ENCODE measurements at regions not wholly inside any gene's neighbourhood (a gene's known extent, or its start where the extent isn't known, plus 50 kb on each side); places are given as distances from the start of the nearest gene placed in this dataset.

DNA sequence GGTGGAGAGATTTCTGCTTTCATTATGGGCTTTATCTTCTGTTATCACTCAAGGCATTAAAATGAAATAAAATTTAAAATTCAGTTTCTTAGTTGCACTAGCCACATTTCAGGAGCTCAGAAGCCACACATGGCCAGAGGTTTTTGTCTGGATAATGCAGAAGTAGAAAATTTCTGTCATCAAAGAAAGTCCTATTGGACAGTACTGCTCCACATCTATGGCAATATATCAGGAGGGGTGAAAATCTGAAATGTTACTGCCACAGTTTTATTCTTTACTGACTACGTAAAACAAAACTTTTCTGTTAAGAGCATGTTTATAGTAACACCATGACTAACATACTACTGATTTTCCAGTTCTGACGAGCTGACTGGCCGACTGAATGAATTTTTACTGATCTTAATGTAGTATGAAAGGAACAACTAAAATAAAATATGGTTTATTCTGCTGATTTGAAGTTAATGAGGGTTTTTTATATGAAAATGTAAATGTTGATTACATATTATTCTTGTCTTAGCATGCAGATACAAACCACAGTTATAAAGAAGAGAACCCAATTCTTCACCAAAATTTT is 264.0 kb upstream of the HAND2 start:
- DNase-seq (ENCODE audit: insufficient read length, low spot score): no peak
- no peak for FAIRE-seq

- FAIRE-seq (no peak), DNase-seq (ENCODE audit: insufficient read length, low spot score) (no peak)
Observed at GRCh38 chr4:173782660-173783059, 252.6 kb upstream of the HAND2 start.

GRCh38 chr4:173777921-173778320 is 247.9 kb upstream of the HAND2 start:
- no peak for FAIRE-seq
- DNase-seq (ENCODE audit: insufficient read length, low spot score): no peak

DNA sequence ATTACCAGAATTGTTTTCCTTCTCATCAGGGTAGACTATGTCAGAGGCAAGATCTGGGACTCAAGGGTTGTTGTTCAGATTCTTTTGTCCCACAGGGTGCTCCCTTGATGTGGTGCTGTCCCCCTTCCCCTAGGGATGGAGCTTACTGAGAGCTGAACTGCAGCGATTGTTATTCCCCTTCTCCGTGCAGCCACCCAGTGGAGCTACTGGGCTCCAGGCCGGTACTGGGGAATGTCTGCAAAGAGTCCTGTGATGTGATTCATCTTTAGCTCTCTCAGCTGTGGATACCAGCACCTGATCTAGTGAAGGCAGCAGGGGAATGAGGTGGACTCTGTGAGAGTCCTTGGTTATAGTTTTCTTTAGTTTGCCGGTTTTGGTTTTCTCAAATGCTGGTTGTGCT is 247.4 kb upstream of the HAND2 start:
- no peak for DNase-seq (ENCODE audit: insufficient read length, low spot score)
- FAIRE-seq: no peak

GRCh38 chr4:173769568-173769967 is 239.5 kb upstream of the HAND2 start:
- FAIRE-seq: no peak
- DNase-seq (ENCODE audit: insufficient read length, low spot score): no peak

DNA sequence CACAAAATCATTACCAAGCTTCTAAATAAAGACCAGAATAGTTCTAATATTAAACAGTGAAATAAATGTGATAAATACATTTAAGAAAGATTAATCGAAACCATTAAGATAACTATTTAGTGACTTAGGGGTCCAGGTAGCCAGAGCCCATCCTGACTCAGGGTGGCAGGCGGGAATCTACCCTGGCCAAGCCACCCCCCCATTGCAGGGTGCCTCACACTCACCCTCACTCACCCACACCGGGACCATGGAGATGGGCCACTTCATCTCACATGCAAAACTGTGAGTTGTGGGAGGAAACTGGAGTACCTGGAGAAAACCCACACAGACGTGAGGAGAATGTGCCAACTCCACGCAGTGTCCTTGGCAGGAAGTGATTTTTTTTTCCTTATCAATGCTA is 237.6 kb upstream of the HAND2 start:
- FAIRE-seq (no peak), DNase-seq (ENCODE audit: insufficient read length, low spot score) (no peak)

- no peak for DNase-seq (ENCODE audit: insufficient read length, low spot score)
- peak; percentile 23 for FAIRE-seq
Observed at GRCh38 chr4:173766171-173766600, 236.2 kb upstream of the HAND2 start.

- no peak for FAIRE-seq
- DNase-seq (ENCODE audit: insufficient read length, low spot score): no peak
Observed at GRCh38 chr4:173765751-173766150, 235.7 kb upstream of the HAND2 start.

GRCh38 chr4:173763389-173763788 is 233.4 kb upstream of the HAND2 start:
- FAIRE-seq (no peak), DNase-seq (ENCODE audit: insufficient read length, low spot score) (no peak)

GRCh38 chr4:173761938-173762337 is 231.9 kb upstream of the HAND2 start:
- FAIRE-seq (no peak), DNase-seq (ENCODE audit: insufficient read length, low spot score) (no peak)

GRCh38 chr4:173761236-173761635 is 231.2 kb upstream of the HAND2 start:
- DNase-seq (ENCODE audit: insufficient read length, low spot score) (no peak), FAIRE-seq (no peak)

DNA sequence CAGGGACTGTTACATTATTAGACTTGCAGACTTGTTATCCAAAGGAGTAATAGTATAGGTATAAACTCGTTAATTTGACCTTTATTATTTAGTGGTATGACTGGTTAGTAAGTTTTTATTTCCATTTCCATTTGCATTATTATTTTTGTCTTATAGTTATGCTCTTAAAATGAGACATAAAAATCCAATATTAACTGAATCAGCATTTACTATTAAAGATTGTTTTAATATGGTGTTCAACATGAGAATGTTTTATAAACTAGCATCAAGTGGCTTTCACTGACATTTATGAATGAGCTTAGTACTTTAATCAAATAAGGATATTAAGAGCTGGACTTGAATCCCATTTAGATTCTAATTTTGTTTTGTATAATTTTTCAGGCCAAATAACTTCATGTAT is 228.1 kb upstream of the HAND2 start:
- DNase-seq (ENCODE audit: insufficient read length, low spot score) (no peak), FAIRE-seq (no peak)

GRCh38 chr4:173753408-173753807 is 223.4 kb upstream of the HAND2 start:
- DNase-seq (ENCODE audit: insufficient read length, low spot score) (no peak), FAIRE-seq (no peak)

- FAIRE-seq (no peak), DNase-seq (ENCODE audit: insufficient read length, low spot score) (peak; percentile 12)
Observed at GRCh38 chr4:173752610-173753230, 222.7 kb upstream of the HAND2 start.

- DNase-seq (ENCODE audit: insufficient read length, low spot score) (peak; percentile 5), FAIRE-seq (no peak)
Observed at GRCh38 chr4:173748353-173748752, 218.3 kb upstream of the HAND2 start.

DNA sequence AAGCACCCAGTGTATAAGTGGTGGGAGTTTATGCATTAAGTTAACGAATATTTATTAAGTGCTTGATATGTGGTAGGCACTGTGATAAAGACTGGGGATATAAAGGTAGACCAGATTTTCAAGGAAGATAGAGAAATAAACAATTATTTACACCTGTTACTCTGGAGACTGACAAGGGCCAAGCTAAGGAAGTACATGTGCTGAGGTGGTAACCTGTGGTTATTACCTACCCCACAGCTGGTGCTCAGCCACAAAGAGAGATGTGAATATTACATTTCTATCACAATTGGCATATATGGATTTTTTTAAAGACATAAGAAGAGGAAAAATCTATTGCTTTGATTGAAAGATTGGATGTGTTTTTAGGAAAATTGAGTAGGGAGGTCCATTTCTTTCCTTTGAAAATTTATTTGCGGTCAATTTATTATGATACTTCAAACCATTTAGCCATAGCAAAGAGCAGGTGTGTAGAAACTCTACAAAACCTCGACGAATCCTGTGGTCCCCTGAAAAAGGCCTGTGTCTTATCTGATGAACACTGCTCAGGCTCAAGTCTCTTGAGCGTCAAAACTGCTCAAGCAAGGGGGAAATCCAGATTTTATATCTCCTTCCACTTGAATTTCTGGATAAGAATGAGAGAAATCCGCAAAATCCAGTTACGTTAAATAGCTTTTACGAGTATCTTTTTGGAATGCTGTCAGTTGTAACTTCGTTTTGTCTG is 217.7 kb upstream of the HAND2 start:
- no peak for FAIRE-seq
- DNase-seq (ENCODE audit: insufficient read length, low spot score): no peak

- FAIRE-seq (no peak), DNase-seq (ENCODE audit: insufficient read length, low spot score) (no peak)
Observed at GRCh38 chr4:173746424-173746823, 216.4 kb upstream of the HAND2 start.

- no peak for DNase-seq (ENCODE audit: insufficient read length, low spot score)
- no peak for FAIRE-seq
Observed at GRCh38 chr4:173745765-173746164, 215.7 kb upstream of the HAND2 start.

- no peak for FAIRE-seq
- DNase-seq (ENCODE audit: insufficient read length, low spot score): no peak
Observed at GRCh38 chr4:173736840-173737239, 206.8 kb upstream of the HAND2 start.

DNA sequence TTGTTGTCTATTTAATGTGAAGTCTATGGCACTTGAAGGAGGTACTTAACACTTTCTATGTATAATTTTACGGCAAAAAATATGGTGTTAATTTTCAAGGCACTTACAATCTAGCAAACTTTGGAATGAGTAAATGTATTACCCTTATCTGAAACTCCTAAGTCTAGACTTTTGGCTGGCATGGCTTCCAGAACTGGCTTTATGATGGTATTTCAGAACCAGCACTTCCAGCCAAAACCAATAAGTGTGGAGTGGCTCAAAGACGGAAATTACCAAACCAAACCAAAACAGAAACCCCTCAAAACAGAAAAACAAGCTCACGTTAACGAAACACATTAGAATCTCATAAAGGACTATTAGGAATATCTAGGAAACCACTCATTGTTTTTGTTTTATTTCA is 205.6 kb upstream of the HAND2 start:
- no peak for FAIRE-seq
- no peak for DNase-seq (ENCODE audit: insufficient read length, low spot score)

- DNase-seq (ENCODE audit: insufficient read length, low spot score) (no peak), FAIRE-seq (no peak)
Observed at GRCh38 chr4:173735049-173735448, 205.0 kb upstream of the HAND2 start.

GRCh38 chr4:173731257-173731656 is 201.2 kb upstream of the HAND2 start:
- DNase-seq (ENCODE audit: insufficient read length, low spot score) (no peak), FAIRE-seq (no peak)

Measured in HTR-8/SVneo (cell line).